Endothelial cell of umbilical vein (primary cell): ENCODE measurements at regions not wholly inside any gene's neighbourhood (a gene's known extent, or its start where the extent isn't known, plus 50 kb on each side); places are given as distances from the start of the nearest gene placed in this dataset.

Experiments used
- BruUV-seq: library from RNA; stranded (reverse); fragments of 400-500 nt; replicated peaks from 2 replicates; lab custom pipeline; 2021; lab: Mats Ljungman, UMichigan
- CTCF ChIA-PET: fragments of 300-600, 350-600 bp; sonication (Branson Sonifier 250); formaldehyde crosslinking; loops from one replicate; lab custom pipeline; 2021; ENCODE audit warnings: antibody characterized with exemption, inconsistent platforms; lab: Charles Lee
- POLR2A ChIA-PET: fragments of 300-600, 350-600 bp; sonication (Branson Sonifier 250); formaldehyde crosslinking; loops from one replicate; lab custom pipeline; 2021; ENCODE audit warnings: antibody characterized with exemption, inconsistent platforms; lab: Charles Lee
- DNase-seq: peaks from one replicate; pipeline ENCODE4 v3.0.0-alpha.2; 2011; ENCODE audit warnings: low read depth, low spot score
- FAIRE-seq: peaks from 2 replicates; lab custom pipeline; 2011; peaks lifted over from hg19 to GRCh38; lab: Jason Lieb, UNC
- H2AFZ ChIP-seq: 2 replicates; pipeline ENCODE4 v1.6.0; 2012; ENCODE audit warnings: low read depth, low read length, control low read depth, inconsistent platforms
- H3K27ac ChIP-seq: 2 replicates; pipeline ENCODE4 v1.5.1; 2011; ENCODE audit warnings: low read depth, mild to moderate bottlenecking, control low read depth, low read length, moderate library complexity; ENCODE audit not compliant: insufficient read depth
- H3K27me3 ChIP-seq, 2 experiments: 2 replicates each; pipeline versions ENCODE4 v1.6.0 to v1.6.1; 2011; ENCODE audit warnings: low read length in 2 of 2, mixed read lengths in 1 of 2; ENCODE audit not compliant: control insufficient read depth in 2 of 2, insufficient read depth in 2 of 2
- H3K36me3 ChIP-seq, 2 experiments: 2 replicates in 1 of 2; 3 replicates in 1 of 2; pipeline ENCODE4 v1.5.1; 2011; ENCODE audit warnings: low read length in 2 of 2, mild to moderate bottlenecking in 1 of 2, moderate library complexity in 1 of 2; ENCODE audit not compliant: control insufficient read depth in 2 of 2, insufficient read depth in 2 of 2; ENCODE audit errors: extremely low read depth in 1 of 2
- H3K4me1 ChIP-seq: 3 replicates; pipeline ENCODE4 v1.5.1; 2011; ENCODE audit warnings: mild to moderate bottlenecking, low read length; ENCODE audit not compliant: control insufficient read depth, insufficient read depth; ENCODE audit errors: extremely low read depth
- H3K4me2 ChIP-seq: 2 replicates; pipeline ENCODE4 v1.6.1; 2011; ENCODE audit warnings: low read length, control low read depth, mixed read lengths; ENCODE audit not compliant: insufficient read depth
- H3K4me3 ChIP-seq, 3 experiments: fragments of 200-600 bp in 1 of 3; sonication (generic), shearing (Covaris generic) in 1 of 3; replicated peaks in 1 of 3; 2 replicates each; pipeline ENCODE4 v1.5.1; 2011 to 2016; ENCODE audit warnings: control low read depth in 3 of 3, low read length in 3 of 3, mild to moderate bottlenecking in 2 of 3, inconsistent platforms in 1 of 3, low read depth in 1 of 3, moderate library complexity in 1 of 3; ENCODE audit not compliant: insufficient read depth in 1 of 3
- H3K79me2 ChIP-seq: 2 replicates; pipeline ENCODE4 v1.6.0; 2012; ENCODE audit warnings: low read length, inconsistent platforms; ENCODE audit not compliant: control insufficient read depth, insufficient read depth
- H3K9ac ChIP-seq: replicated peaks from 2 replicates; pipeline ENCODE3; 2011; ENCODE audit warnings: low read length, control low read depth; ENCODE audit not compliant: insufficient read depth; ENCODE audit errors: extremely low read depth
- H3K9me1 ChIP-seq: replicated peaks from 3 replicates; pipeline ENCODE4 v1.6.0; 2011; ENCODE audit warnings: mild to moderate bottlenecking, low read length; ENCODE audit not compliant: control insufficient read depth, insufficient read depth; ENCODE audit errors: extremely low read depth
- H3K9me3 ChIP-seq: replicated peaks from 2 replicates; pipeline ENCODE4 v1.5.1; 2012; ENCODE audit warnings: low read length, inconsistent platforms; ENCODE audit not compliant: control insufficient read depth, insufficient read depth
- H4K20me1 ChIP-seq: replicated peaks from 2 replicates; pipeline ENCODE3; 2011; ENCODE audit warnings: mild to moderate bottlenecking, low read length; ENCODE audit not compliant: control insufficient read depth, insufficient read depth; ENCODE audit errors: extremely low read depth
- EZH2 ChIP-seq: IDR thresholded peaks from 2 replicates; pipeline ENCODE4 v1.6.1; 2012; ENCODE audit warnings: borderline replicate concordance, low read depth, mild to moderate bottlenecking, moderate library complexity, low read length, inconsistent platforms; ENCODE audit not compliant: severe bottlenecking
- FOS ChIP-seq: IDR thresholded peaks from 2 replicates; pipeline ENCODE4 v1.6.1; 2011; ENCODE audit warnings: mild to moderate bottlenecking, low read length, moderate library complexity, borderline replicate concordance; ENCODE audit not compliant: insufficient read depth
- GATA2 ChIP-seq: IDR thresholded peaks from 2 replicates; pipeline ENCODE4 v1.7.0; 2011; ENCODE audit warnings: low read depth, mild to moderate bottlenecking, moderate library complexity, mixed read lengths, low read length; ENCODE audit not compliant: insufficient read length, insufficient read depth
- JUN ChIP-seq: IDR thresholded peaks from 2 replicates; pipeline ENCODE4 v1.6.1; 2011; ENCODE audit warnings: borderline replicate concordance, low read depth; ENCODE audit not compliant: insufficient read length, insufficient read depth
- MYC ChIP-seq: IDR thresholded peaks from one replicate; pipeline ENCODE4 v1.6.1; 2011; ENCODE audit warnings: mild to moderate bottlenecking, low read depth, low read length
- POLR2A ChIP-seq: IDR thresholded peaks from 2 replicates; pipeline ENCODE4 v1.6.1; 2012; ENCODE audit warnings: low read depth, mild to moderate bottlenecking, control low read depth, low read length
- POLR2AphosphoS5 ChIP-seq: IDR thresholded peaks from 2 replicates; pipeline ENCODE4 v1.6.1; 2012; ENCODE audit warnings: low read depth, mild to moderate bottlenecking, control low read depth, low read length, moderate library complexity; ENCODE audit not compliant: insufficient read depth
- dilution Hi-C: fragments of 300-500 bp; cut with MboI; formaldehyde crosslinking; loops from one replicate; pipeline ENCODE4 v1.15.0; 2019; ENCODE audit warnings: low sequenced_read_pairs; ENCODE audit not compliant: extremely low pct_ligation_motif_present
- intact Hi-C: fragments of 100-400 bp; cut with micrococcal nuclease; formaldehyde crosslinking; loops from one replicate; pipeline ENCODE4 v1.10.0; 2022
- TF ChIP-seq, protein P1 (sequence below), 2 donors: IDR thresholded peaks; 1 replicate in 1 of 2; 2 replicates in 1 of 2; pipeline ENCODE4 v1.5.1; 2011; ENCODE audit warnings: low read length in 2 of 2, mild to moderate bottlenecking in 2 of 2, moderate library complexity in 2 of 2, control low read depth in 1 of 2, inconsistent platforms in 1 of 2, low read depth in 1 of 2; ENCODE audit not compliant: insufficient read depth in 1 of 2; ENCODE audit errors: extremely low read depth in 1 of 2
- TF ChIP-seq, protein P2 (sequence below): IDR thresholded peaks from 2 replicates; pipeline ENCODE4 v1.6.1; 2011; ENCODE audit not compliant: insufficient read depth, insufficient read length

DNA sequence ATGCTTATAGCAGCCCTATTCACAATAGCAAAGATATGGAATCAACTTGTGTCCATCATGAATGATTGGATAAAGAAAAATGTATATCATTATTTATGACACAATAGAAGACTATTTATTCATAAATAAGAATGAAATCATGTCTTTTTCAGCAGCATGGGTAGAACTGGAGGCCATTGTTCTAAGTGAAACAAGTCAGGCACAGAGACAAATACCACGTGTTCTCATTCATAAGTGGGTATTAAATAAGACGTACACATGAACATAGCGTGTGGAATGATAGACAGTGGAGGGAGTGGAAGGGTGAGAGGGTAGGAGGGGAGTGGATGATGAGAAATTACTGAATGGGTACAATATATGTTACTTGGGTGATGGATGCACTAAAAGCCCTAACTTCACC lies 762.4 kb downstream of the REEP3 start:
- no peaks in the 10 kb centered on the region for H3K9me3 ChIP-seq
- no peak overlapping the region for H3K4me3 ChIP-seq
- H3K79me2 ChIP-seq, result no peaks in the 10 kb centered on the region
- ChIA-PET POLR2A (no interaction called here), CTCF (no interaction called here)
- intact Hi-C loops, result no loop called here
- H3K27me3 ChIP-seq, result no peaks in the 10 kb centered on the region
- dilution Hi-C loops, result no loop called here
- no peak overlapping the region for H3K9ac ChIP-seq
- no peak overlapping the region for H3K27ac ChIP-seq
- H3K4me2 ChIP-seq, result no peak overlapping the region
- TF ChIP-seq MYC, result no peak
- no peak for TF ChIP-seq POLR2AphosphoS5
- no peak for TF ChIP-seq GATA2
- TF ChIP-seq EZH2, result no peak
- no peak for TF ChIP-seq JUN
- no peak for TF ChIP-seq POLR2A
- TF ChIP-seq FOS, result no peak
- TF ChIP-seq, protein P1, sequence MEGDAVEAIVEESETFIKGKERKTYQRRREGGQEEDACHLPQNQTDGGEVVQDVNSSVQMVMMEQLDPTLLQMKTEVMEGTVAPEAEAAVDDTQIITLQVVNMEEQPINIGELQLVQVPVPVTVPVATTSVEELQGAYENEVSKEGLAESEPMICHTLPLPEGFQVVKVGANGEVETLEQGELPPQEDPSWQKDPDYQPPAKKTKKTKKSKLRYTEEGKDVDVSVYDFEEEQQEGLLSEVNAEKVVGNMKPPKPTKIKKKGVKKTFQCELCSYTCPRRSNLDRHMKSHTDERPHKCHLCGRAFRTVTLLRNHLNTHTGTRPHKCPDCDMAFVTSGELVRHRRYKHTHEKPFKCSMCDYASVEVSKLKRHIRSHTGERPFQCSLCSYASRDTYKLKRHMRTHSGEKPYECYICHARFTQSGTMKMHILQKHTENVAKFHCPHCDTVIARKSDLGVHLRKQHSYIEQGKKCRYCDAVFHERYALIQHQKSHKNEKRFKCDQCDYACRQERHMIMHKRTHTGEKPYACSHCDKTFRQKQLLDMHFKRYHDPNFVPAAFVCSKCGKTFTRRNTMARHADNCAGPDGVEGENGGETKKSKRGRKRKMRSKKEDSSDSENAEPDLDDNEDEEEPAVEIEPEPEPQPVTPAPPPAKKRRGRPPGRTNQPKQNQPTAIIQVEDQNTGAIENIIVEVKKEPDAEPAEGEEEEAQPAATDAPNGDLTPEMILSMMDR (IDR thresholded peaks at IDR 0.05; ENCODE audit: extremely low read depth in 1 of 2, insufficient read depth in 1 of 2, low read depth in 1 of 2, low read length in 2 of 2), result no peak
- TF ChIP-seq, protein P2, sequence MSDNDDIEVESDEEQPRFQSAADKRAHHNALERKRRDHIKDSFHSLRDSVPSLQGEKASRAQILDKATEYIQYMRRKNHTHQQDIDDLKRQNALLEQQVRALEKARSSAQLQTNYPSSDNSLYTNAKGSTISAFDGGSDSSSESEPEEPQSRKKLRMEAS, result no peak
- DNase-seq (no peak), FAIRE-seq (no peak)
- no peaks in the 10 kb centered on the region for H3K9me1 ChIP-seq
- no peaks in the 10 kb centered on the region for H3K36me3 ChIP-seq
- no peak overlapping the region for H2AFZ ChIP-seq
- H4K20me1 ChIP-seq, result no peaks in the 10 kb centered on the region
- H3K4me1 ChIP-seq, result no peaks in the 10 kb centered on the region
- BruUV-seq, result no TSS peak
